Activated T-cell treated with anti-CD3 and anti-CD28 coated beads, Interleukin-2, amount 50 U/mL, for 24 hours (primary cell): ENCODE measurements at regions not wholly inside any gene's neighbourhood (a gene's known extent, or its start where the extent isn't known, plus 50 kb on each side); places are given as distances from the start of the nearest gene placed in this dataset.

Experiments
- DNase-seq: peaks from one replicate; pipeline ENCODE4 v3.0.0-alpha.2; 2020
- H3K27ac Mint-ChIP-seq: 2 replicates; pipeline ENCODE4 v1.8.0; 2020; ENCODE audit warnings: mild to moderate bottlenecking, mixed read lengths
- H3K27me3 Mint-ChIP-seq: 2 replicates; pipeline ENCODE4 v1.8.0; 2020; ENCODE audit warnings: mixed read lengths
- H3K36me3 Mint-ChIP-seq: 2 replicates; pipeline ENCODE4 v1.8.0; 2020; ENCODE audit warnings: low read depth, mixed read lengths
- H3K4me1 Mint-ChIP-seq: 2 replicates; pipeline ENCODE4 v1.8.0; 2020; ENCODE audit warnings: low read depth, mixed read lengths
- H3K4me3 Mint-ChIP-seq: 2 replicates; pipeline ENCODE4 v1.8.0; 2020; ENCODE audit warnings: mild to moderate bottlenecking, moderate library complexity, mixed read lengths
- H3K9me3 Mint-ChIP-seq: 2 replicates; pipeline ENCODE4 v1.8.0; 2020; ENCODE audit warnings: mixed read lengths

- H3K27me3 Mint-ChIP-seq: peaks cover 3% of the 10 kb centered on the region
- DNase-seq: no peak
- no peaks in the 10 kb centered on the region for H3K36me3 Mint-ChIP-seq
- H3K4me1 Mint-ChIP-seq: no peaks in the 10 kb centered on the region
- H3K4me3 Mint-ChIP-seq: no peak overlapping the region
- no peak overlapping the region for H3K27ac Mint-ChIP-seq
- H3K9me3 Mint-ChIP-seq: no peaks in the 10 kb centered on the region
These were observed 473.7 kb downstream of the QKI start for GRCh38 chr6:163888030-163888819.

- no peaks in the 10 kb centered on the region for H3K9me3 Mint-ChIP-seq
- no peak for DNase-seq
- no peaks in the 10 kb centered on the region for H3K4me1 Mint-ChIP-seq
- H3K36me3 Mint-ChIP-seq: no peaks in the 10 kb centered on the region
- no peak overlapping the region for H3K4me3 Mint-ChIP-seq
- peaks cover 6% of the 10 kb centered on the region for H3K27me3 Mint-ChIP-seq
- no peak overlapping the region for H3K27ac Mint-ChIP-seq
These were observed 471.9 kb downstream of the QKI start for GRCh38 chr6:163886428-163886827.

GRCh38 chr6:163883984-163884383 is 469.5 kb downstream of the QKI start:
- Mint-ChIP-seq H3K4me1 (no peaks in the 10 kb centered on the region), H3K27ac (no peak overlapping the region), H3K27me3 (peaks cover 19% of the 10 kb centered on the region), H3K4me3 (no peak overlapping the region), H3K9me3 (no peaks in the 10 kb centered on the region), H3K36me3 (no peaks in the 10 kb centered on the region)
- DNase-seq: no peak

GRCh38 chr6:163878698-163879097 is 464.2 kb downstream of the QKI start:
- Mint-ChIP-seq H3K4me1 (no peaks in the 10 kb centered on the region), H3K36me3 (no peaks in the 10 kb centered on the region), H3K27ac (no peak overlapping the region), H3K27me3 (peaks cover 27% of the 10 kb centered on the region), H3K9me3 (no peaks in the 10 kb centered on the region), H3K4me3 (no peak overlapping the region)
- no peak for DNase-seq

- H3K27me3 Mint-ChIP-seq: peaks cover 27% of the 10 kb centered on the region
- no peak for DNase-seq
- no peaks in the 10 kb centered on the region for H3K4me1 Mint-ChIP-seq
- H3K4me3 Mint-ChIP-seq: no peak overlapping the region
- H3K36me3 Mint-ChIP-seq: no peaks in the 10 kb centered on the region
- H3K9me3 Mint-ChIP-seq: no peaks in the 10 kb centered on the region
- H3K27ac Mint-ChIP-seq: no peak overlapping the region
These were observed 463.5 kb downstream of the QKI start for GRCh38 chr6:163877877-163878639.

GRCh38 chr6:163876391-163876790 is 461.9 kb downstream of the QKI start:
- Mint-ChIP-seq H3K27ac (no peak overlapping the region), H3K4me3 (no peak overlapping the region), H3K36me3 (no peaks in the 10 kb centered on the region), H3K27me3 (peaks cover 21% of the 10 kb centered on the region), H3K9me3 (no peaks in the 10 kb centered on the region), H3K4me1 (no peaks in the 10 kb centered on the region)
- no peak for DNase-seq

GRCh38 chr6:163874784-163875183 is 460.3 kb downstream of the QKI start:
- no peaks in the 10 kb centered on the region for H3K4me1 Mint-ChIP-seq
- no peaks in the 10 kb centered on the region for H3K9me3 Mint-ChIP-seq
- peaks cover 17% of the 10 kb centered on the region for H3K27me3 Mint-ChIP-seq
- no peak for DNase-seq
- no peak overlapping the region for H3K4me3 Mint-ChIP-seq
- no peak overlapping the region for H3K27ac Mint-ChIP-seq
- H3K36me3 Mint-ChIP-seq: no peaks in the 10 kb centered on the region

GRCh38 chr6:163872335-163872734 is 457.8 kb downstream of the QKI start:
- Mint-ChIP-seq H3K4me3 (no peak overlapping the region), H3K27me3 (peaks cover 6% of the 10 kb centered on the region), H3K9me3 (no peaks in the 10 kb centered on the region), H3K27ac (no peak overlapping the region), H3K36me3 (no peaks in the 10 kb centered on the region), H3K4me1 (no peaks in the 10 kb centered on the region)
- no peak for DNase-seq

- Mint-ChIP-seq H3K27me3 (peaks cover 6% of the 10 kb centered on the region), H3K36me3 (no peaks in the 10 kb centered on the region)
These were observed 457.1 kb downstream of the QKI start for GRCh38 chr6:163871616-163872015.

GRCh38 chr6:163867518-163868292 is 453.2 kb downstream of the QKI start:
- H3K27me3 Mint-ChIP-seq: peaks cover 23% of the 10 kb centered on the region
- H3K4me3 Mint-ChIP-seq: no peak overlapping the region
- no peaks in the 10 kb centered on the region for H3K36me3 Mint-ChIP-seq
- no peaks in the 10 kb centered on the region for H3K4me1 Mint-ChIP-seq
- DNase-seq: no peak
- no peaks in the 10 kb centered on the region for H3K9me3 Mint-ChIP-seq
- H3K27ac Mint-ChIP-seq: no peak overlapping the region

More at GRCh38 chr6:163871616-163872015, 457.1 kb downstream of the QKI start:
- no peaks in the 10 kb centered on the region for H3K9me3 Mint-ChIP-seq
- DNase-seq: no peak
- H3K4me3 Mint-ChIP-seq: no peak overlapping the region
- no peaks in the 10 kb centered on the region for H3K4me1 Mint-ChIP-seq
- no peak overlapping the region for H3K27ac Mint-ChIP-seq

- H3K36me3 Mint-ChIP-seq: no peaks in the 10 kb centered on the region
- no peak overlapping the region for H3K27ac Mint-ChIP-seq
- no peaks in the 10 kb centered on the region for H3K4me1 Mint-ChIP-seq
These were observed 451.7 kb downstream of the QKI start for GRCh38 chr6:163866192-163866591.

GRCh38 chr6:163863565-163863964 is 449.0 kb downstream of the QKI start:
- H3K9me3 Mint-ChIP-seq: no peaks in the 10 kb centered on the region
- no peak for DNase-seq
- no peak overlapping the region for H3K27ac Mint-ChIP-seq
- no peak overlapping the region for H3K4me3 Mint-ChIP-seq
- no peaks in the 10 kb centered on the region for H3K36me3 Mint-ChIP-seq
- H3K27me3 Mint-ChIP-seq: peaks cover 51% of the 10 kb centered on the region
- H3K4me1 Mint-ChIP-seq: peaks cover 7% of the 10 kb centered on the region

More at GRCh38 chr6:163866192-163866591, 451.7 kb downstream of the QKI start:
- Mint-ChIP-seq H3K27me3 (peaks cover 34% of the 10 kb centered on the region), H3K4me3 (no peak overlapping the region), H3K9me3 (no peaks in the 10 kb centered on the region)
- no peak for DNase-seq

- no peak overlapping the region for H3K27ac Mint-ChIP-seq
- no peak overlapping the region for H3K4me3 Mint-ChIP-seq
- no peaks in the 10 kb centered on the region for H3K36me3 Mint-ChIP-seq
These were observed 448.2 kb downstream of the QKI start for GRCh38 chr6:163862701-163863100.

GRCh38 chr6:163861627-163862026 is 447.1 kb downstream of the QKI start:
- peaks cover 7% of the 10 kb centered on the region for H3K4me1 Mint-ChIP-seq
- no peak overlapping the region for H3K4me3 Mint-ChIP-seq
- no peaks in the 10 kb centered on the region for H3K9me3 Mint-ChIP-seq
- no peak overlapping the region for H3K27ac Mint-ChIP-seq
- peaks cover 62% of the 10 kb centered on the region for H3K27me3 Mint-ChIP-seq
- no peaks in the 10 kb centered on the region for H3K36me3 Mint-ChIP-seq
- no peak for DNase-seq

More at GRCh38 chr6:163862701-163863100, 448.2 kb downstream of the QKI start:
- no peaks in the 10 kb centered on the region for H3K9me3 Mint-ChIP-seq
- DNase-seq: no peak
- H3K27me3 Mint-ChIP-seq: peaks cover 57% of the 10 kb centered on the region
- peaks cover 7% of the 10 kb centered on the region for H3K4me1 Mint-ChIP-seq
